ENCODE measurements at regions not wholly inside any gene's neighbourhood (a gene's known extent, or its start where the extent isn't known, plus 50 kb on each side); places are given as distances from the start of the nearest gene placed in this dataset.

GRCh38 chr4:12846368-12846767 is 637.8 kb downstream of the RAB28 start:
- TF ChIP-seq CTCF (IDR thresholded peaks at IDR 0.05; ENCODE audit: control insufficient read depth, insufficient read depth, low read depth, low read length, missing control alignments) = no peak
- H3K4me3 ChIP-seq (ENCODE audit: control insufficient read depth, low read depth, low read length) = no peak overlapping the region
- DNase-seq (ENCODE audit: low read depth) = no peak

- no peak for DNase-seq (ENCODE audit: low read depth)
- TF ChIP-seq CTCF (IDR thresholded peaks at IDR 0.05; ENCODE audit: control insufficient read depth, insufficient read depth, low read depth, low read length, missing control alignments) = no peak
Observed at GRCh38 chr4:12844141-12844540, 640.0 kb downstream of the RAB28 start.

GRCh38 chr4:12827966-12828365 is 656.2 kb downstream of the RAB28 start:
- no peak overlapping the region for H3K4me3 ChIP-seq (ENCODE audit: control insufficient read depth, low read depth, low read length)
- DNase-seq (ENCODE audit: low read depth) = no peak
- no peak for TF ChIP-seq CTCF (IDR thresholded peaks at IDR 0.05; ENCODE audit: control insufficient read depth, insufficient read depth, low read depth, low read length, missing control alignments)

More at GRCh38 chr4:12844141-12844540, 640.0 kb downstream of the RAB28 start:
- no peak overlapping the region for H3K4me3 ChIP-seq (ENCODE audit: control insufficient read depth, low read depth, low read length)

- no peak for DNase-seq (ENCODE audit: low read depth)
- no peak overlapping the region for H3K4me3 ChIP-seq (ENCODE audit: control insufficient read depth, low read depth, low read length)
- no peak for TF ChIP-seq CTCF (IDR thresholded peaks at IDR 0.05; ENCODE audit: control insufficient read depth, insufficient read depth, low read depth, low read length, missing control alignments)
Observed at GRCh38 chr4:12791536-12791935, 692.6 kb downstream of the RAB28 start.

- no peak overlapping the region for H3K4me3 ChIP-seq (ENCODE audit: control insufficient read depth, low read depth, low read length)
- TF ChIP-seq CTCF (IDR thresholded peaks at IDR 0.05; ENCODE audit: control insufficient read depth, insufficient read depth, low read depth, low read length, missing control alignments) = no peak
- no peak for DNase-seq (ENCODE audit: low read depth)
Observed at GRCh38 chr4:12787261-12787660, 696.9 kb downstream of the RAB28 start.

- H3K4me3 ChIP-seq (ENCODE audit: control insufficient read depth, low read depth, low read length) = no peak overlapping the region
- no peak for DNase-seq (ENCODE audit: low read depth)
- TF ChIP-seq CTCF (IDR thresholded peaks at IDR 0.05; ENCODE audit: control insufficient read depth, insufficient read depth, low read depth, low read length, missing control alignments) = no peak
Observed at GRCh38 chr4:12778706-12779105, 705.4 kb downstream of the RAB28 start.

- H3K4me3 ChIP-seq (ENCODE audit: control insufficient read depth, low read depth, low read length) = no peak overlapping the region
- no peak for TF ChIP-seq CTCF (IDR thresholded peaks at IDR 0.05; ENCODE audit: control insufficient read depth, insufficient read depth, low read depth, low read length, missing control alignments)
- no peak for DNase-seq (ENCODE audit: low read depth)
Observed at GRCh38 chr4:12778191-12778590, 705.9 kb downstream of the RAB28 start.
